ENCODE measurements at regions not wholly inside any gene's neighbourhood (a gene's known extent, or its start where the extent isn't known, plus 50 kb on each side); places are given as distances from the start of the nearest gene placed in this dataset.

GRCh38 chr6:169865346-169866139 is 114.1 kb downstream of the ERMARD start:
- no peaks in the 10 kb centered on the region for H3K79me2 ChIP-seq (ENCODE audit: insufficient read depth, low read length)

GRCh38 chr6:169864148-169865020 is 113.0 kb downstream of the ERMARD start:
- Histone ChIP-seq H3K4me3 (ENCODE audit: low read depth in 1 of 2, low read length in 2 of 2) (no peak overlapping the region), H3K27ac (ENCODE audit: low read length) (no peak overlapping the region), H4K20me1 (ENCODE audit: insufficient read depth, low read length) (no peaks in the 10 kb centered on the region), H3K36me3 (ENCODE audit: insufficient read depth, low read length) (no peaks in the 10 kb centered on the region), H3K9ac (ENCODE audit: low read depth, low read length) (no peak overlapping the region), H3K79me2 (ENCODE audit: insufficient read depth, low read length) (no peaks in the 10 kb centered on the region), H3K4me2 (ENCODE audit: insufficient read depth, low read length) (no peak overlapping the region), H3K4me1 (ENCODE audit: insufficient read depth, low read length) (peaks cover 32% of the 10 kb centered on the region), H3K9me3 (ENCODE audit: insufficient read depth, low read length, severe bottlenecking) (no peaks in the 10 kb centered on the region), H3K27me3 (ENCODE audit: insufficient read depth, low read length, poor library complexity) (no peaks in the 10 kb centered on the region), H2AFZ (ENCODE audit: low read depth, low read length) (no peak overlapping the region)
- ATAC-seq (ENCODE audit: insufficient read depth, low read depth) (no peak), DNase-seq (peak; percentile 19)
- TF ChIP-seq EZH2 (IDR thresholded peaks at IDR 0.05; ENCODE audit: borderline replicate concordance, low read depth, low read length, severe bottlenecking) (no peak), CTCF (IDR thresholded peaks at IDR 0.05; ENCODE audit: borderline replicate concordance, extremely low read depth, low read length, poor library complexity, severe bottlenecking) (no peak)

More at GRCh38 chr6:169865346-169866139, 114.1 kb downstream of the ERMARD start:
- H3K4me2 ChIP-seq (ENCODE audit: insufficient read depth, low read length): no peak overlapping the region
- H3K36me3 ChIP-seq (ENCODE audit: insufficient read depth, low read length): no peaks in the 10 kb centered on the region
- H3K9ac ChIP-seq (ENCODE audit: low read depth, low read length): no peak overlapping the region
- H2AFZ ChIP-seq (ENCODE audit: low read depth, low read length): no peak overlapping the region
- no peaks in the 10 kb centered on the region for H4K20me1 ChIP-seq (ENCODE audit: insufficient read depth, low read length)
- peaks cover 26% of the 10 kb centered on the region for H3K4me1 ChIP-seq (ENCODE audit: insufficient read depth, low read length)
- H3K4me3 ChIP-seq (ENCODE audit: low read depth in 1 of 2, low read length in 2 of 2): no peak overlapping the region
- H3K9me3 ChIP-seq (ENCODE audit: insufficient read depth, low read length, severe bottlenecking): no peaks in the 10 kb centered on the region
- no peak overlapping the region for H3K27ac ChIP-seq (ENCODE audit: low read length)
- TF ChIP-seq CTCF (IDR thresholded peaks at IDR 0.05; ENCODE audit: borderline replicate concordance, extremely low read depth, low read length, poor library complexity, severe bottlenecking): no peak
- TF ChIP-seq EZH2 (IDR thresholded peaks at IDR 0.05; ENCODE audit: borderline replicate concordance, low read depth, low read length, severe bottlenecking): no peak
- ATAC-seq (ENCODE audit: insufficient read depth, low read depth) (no peak), DNase-seq (no peak)
- H3K27me3 ChIP-seq (ENCODE audit: insufficient read depth, low read length, poor library complexity): no peaks in the 10 kb centered on the region

GRCh38 chr6:169863710-169864109 is 112.3 kb downstream of the ERMARD start:
- Histone ChIP-seq H3K9me3 (ENCODE audit: insufficient read depth, low read length, severe bottlenecking) (no peaks in the 10 kb centered on the region), H3K4me2 (ENCODE audit: insufficient read depth, low read length) (no peak overlapping the region), H2AFZ (ENCODE audit: low read depth, low read length) (no peak overlapping the region), H3K4me3 (ENCODE audit: low read depth in 1 of 2, low read length in 2 of 2) (no peak overlapping the region), H3K27me3 (ENCODE audit: insufficient read depth, low read length, poor library complexity) (no peaks in the 10 kb centered on the region), H4K20me1 (ENCODE audit: insufficient read depth, low read length) (no peaks in the 10 kb centered on the region), H3K36me3 (ENCODE audit: insufficient read depth, low read length) (no peaks in the 10 kb centered on the region), H3K9ac (ENCODE audit: low read depth, low read length) (no peak overlapping the region), H3K79me2 (ENCODE audit: insufficient read depth, low read length) (no peaks in the 10 kb centered on the region), H3K27ac (ENCODE audit: low read length) (no peak overlapping the region), H3K4me1 (ENCODE audit: insufficient read depth, low read length) (peaks cover 26% of the 10 kb centered on the region)
- DNase-seq (no peak), ATAC-seq (ENCODE audit: insufficient read depth, low read depth) (no peak)
- TF ChIP-seq EZH2 (IDR thresholded peaks at IDR 0.05; ENCODE audit: borderline replicate concordance, low read depth, low read length, severe bottlenecking): no peak
- TF ChIP-seq CTCF (IDR thresholded peaks at IDR 0.05; ENCODE audit: borderline replicate concordance, extremely low read depth, low read length, poor library complexity, severe bottlenecking): no peak

Measured in DND-41 (cell line).